ENCODE measurements at regions not wholly inside any gene's neighbourhood (a gene's known extent, or its start where the extent isn't known, plus 50 kb on each side); places are given as distances from the start of the nearest gene placed in this dataset.

- in situ Hi-C loops (cut with MboI; ENCODE audit: low sequenced_read_pairs in 4 of 4) = no loop called here
- no peak for DNase-seq
- H3K27ac ChIP-seq = no peak overlapping the region
- intact Hi-C loops (cut with DNase I; ENCODE audit: low total_unique reads) = no loop called here
- TF ChIP-seq POLR2A (IDR thresholded peaks at IDR 0.05) = no peak
- TF ChIP-seq, protein P1, sequence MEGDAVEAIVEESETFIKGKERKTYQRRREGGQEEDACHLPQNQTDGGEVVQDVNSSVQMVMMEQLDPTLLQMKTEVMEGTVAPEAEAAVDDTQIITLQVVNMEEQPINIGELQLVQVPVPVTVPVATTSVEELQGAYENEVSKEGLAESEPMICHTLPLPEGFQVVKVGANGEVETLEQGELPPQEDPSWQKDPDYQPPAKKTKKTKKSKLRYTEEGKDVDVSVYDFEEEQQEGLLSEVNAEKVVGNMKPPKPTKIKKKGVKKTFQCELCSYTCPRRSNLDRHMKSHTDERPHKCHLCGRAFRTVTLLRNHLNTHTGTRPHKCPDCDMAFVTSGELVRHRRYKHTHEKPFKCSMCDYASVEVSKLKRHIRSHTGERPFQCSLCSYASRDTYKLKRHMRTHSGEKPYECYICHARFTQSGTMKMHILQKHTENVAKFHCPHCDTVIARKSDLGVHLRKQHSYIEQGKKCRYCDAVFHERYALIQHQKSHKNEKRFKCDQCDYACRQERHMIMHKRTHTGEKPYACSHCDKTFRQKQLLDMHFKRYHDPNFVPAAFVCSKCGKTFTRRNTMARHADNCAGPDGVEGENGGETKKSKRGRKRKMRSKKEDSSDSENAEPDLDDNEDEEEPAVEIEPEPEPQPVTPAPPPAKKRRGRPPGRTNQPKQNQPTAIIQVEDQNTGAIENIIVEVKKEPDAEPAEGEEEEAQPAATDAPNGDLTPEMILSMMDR (IDR thresholded peaks at IDR 0.05 in 4 of 5, conservative IDR thresholded peaks at IDR 0.05 in 1 of 5) = no peak
- H3K4me3 ChIP-seq = no peak overlapping the region
- no peaks in the 10 kb centered on the region for H3K27me3 ChIP-seq
- H3K9me3 ChIP-seq = no peaks in the 10 kb centered on the region
- no peaks in the 10 kb centered on the region for H3K4me1 ChIP-seq
- no peaks in the 10 kb centered on the region for H3K36me3 ChIP-seq
- ATAC-seq = no peak
Observed at GRCh38 chr1:88216441-88216840, 467.6 kb upstream of the PKN2 start.

DNA sequence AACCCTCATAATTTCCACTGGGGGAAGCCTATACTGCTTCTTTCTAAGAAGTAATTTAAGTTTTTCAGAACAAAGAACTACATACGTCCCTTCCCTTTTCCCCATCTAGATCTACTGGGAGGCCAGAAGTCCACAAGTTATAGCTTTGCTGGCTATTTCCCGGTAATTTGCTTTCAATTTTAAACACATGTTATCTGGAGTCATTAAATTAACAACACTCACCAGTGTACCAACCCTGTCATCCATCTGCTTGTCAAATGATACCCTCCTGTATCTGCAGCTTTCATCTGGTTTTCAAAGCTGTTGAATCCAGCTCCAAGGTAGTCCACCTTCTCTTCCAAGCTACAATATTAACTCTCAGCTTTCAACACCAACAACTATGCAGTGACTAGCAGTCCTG, 466.7 kb upstream of the PKN2 start:
- H3K27ac ChIP-seq = no peak overlapping the region
- H3K4me1 ChIP-seq = no peaks in the 10 kb centered on the region
- H3K9me3 ChIP-seq = no peaks in the 10 kb centered on the region
- no peaks in the 10 kb centered on the region for H3K36me3 ChIP-seq
- DNase-seq (no peak), ATAC-seq (no peak)
- TF ChIP-seq POLR2A (IDR thresholded peaks at IDR 0.05) = no peak
- TF ChIP-seq, protein P1 (IDR thresholded peaks at IDR 0.05 in 4 of 5, conservative IDR thresholded peaks at IDR 0.05 in 1 of 5) = no peak
- intact Hi-C loops (cut with DNase I; ENCODE audit: low total_unique reads) = no loop called here
- in situ Hi-C loops (cut with MboI; ENCODE audit: low sequenced_read_pairs in 4 of 4) = no loop called here
- H3K27me3 ChIP-seq = no peaks in the 10 kb centered on the region
- H3K4me3 ChIP-seq = no peak overlapping the region

- no peak for ATAC-seq
- no peak overlapping the region for H3K4me3 ChIP-seq
- no peaks in the 10 kb centered on the region for H3K4me1 ChIP-seq
- no peak overlapping the region for H3K27ac ChIP-seq
- in situ Hi-C loops (cut with MboI; ENCODE audit: low sequenced_read_pairs in 4 of 4) = no loop called here
- no peaks in the 10 kb centered on the region for H3K27me3 ChIP-seq
- intact Hi-C loops (cut with DNase I; ENCODE audit: low total_unique reads) = no loop called here
- TF ChIP-seq POLR2A (IDR thresholded peaks at IDR 0.05) = no peak
- TF ChIP-seq, protein P1 (IDR thresholded peaks at IDR 0.05 in 4 of 5, conservative IDR thresholded peaks at IDR 0.05 in 1 of 5) = no peak
- no peaks in the 10 kb centered on the region for H3K36me3 ChIP-seq
- no peak for DNase-seq
- no peaks in the 10 kb centered on the region for H3K9me3 ChIP-seq
Observed at GRCh38 chr1:88219521-88219920, 464.6 kb upstream of the PKN2 start.

- Histone ChIP-seq H3K4me3 (no peak overlapping the region), H3K27me3 (no peaks in the 10 kb centered on the region), H3K9me3 (no peaks in the 10 kb centered on the region), H3K27ac (no peak overlapping the region), H3K4me1 (no peaks in the 10 kb centered on the region), H3K36me3 (no peaks in the 10 kb centered on the region)
- TF ChIP-seq, protein P1 (IDR thresholded peaks at IDR 0.05 in 4 of 5, conservative IDR thresholded peaks at IDR 0.05 in 1 of 5) = no peak
- no peak for TF ChIP-seq POLR2A (IDR thresholded peaks at IDR 0.05)
- no peak for DNase-seq
- in situ Hi-C loops (cut with MboI; ENCODE audit: low sequenced_read_pairs in 4 of 4) = no loop called here
- intact Hi-C loops (cut with DNase I; ENCODE audit: low total_unique reads) = no loop called here
- ATAC-seq = no peak
Observed at GRCh38 chr1:88221411-88221810, 462.7 kb upstream of the PKN2 start.

GRCh38 chr1:88224906-88225305, 459.2 kb upstream of the PKN2 start:
- H3K36me3 ChIP-seq = no peaks in the 10 kb centered on the region
- no peaks in the 10 kb centered on the region for H3K9me3 ChIP-seq
- no peaks in the 10 kb centered on the region for H3K27me3 ChIP-seq
- DNase-seq = no peak
- H3K27ac ChIP-seq = no peak overlapping the region
- no peak overlapping the region for H3K4me3 ChIP-seq
- no peaks in the 10 kb centered on the region for H3K4me1 ChIP-seq
- no peak for ATAC-seq
- in situ Hi-C loops (cut with MboI; ENCODE audit: low sequenced_read_pairs in 4 of 4) (no loop called here), intact Hi-C loops (cut with DNase I; ENCODE audit: low total_unique reads) (no loop called here)
- TF ChIP-seq, protein P1 (IDR thresholded peaks at IDR 0.05 in 4 of 5, conservative IDR thresholded peaks at IDR 0.05 in 1 of 5) = no peak
- no peak for TF ChIP-seq POLR2A (IDR thresholded peaks at IDR 0.05)

Data from gastrocnemius medialis (tissue), 4 donors.